Neural progenitor cell (in vitro differentiated cells): ENCODE measurements at regions not wholly inside any gene's neighbourhood (a gene's known extent, or its start where the extent isn't known, plus 50 kb on each side); places are given as distances from the start of the nearest gene placed in this dataset.

Experiments
- DNase-seq: peaks from one replicate; pipeline ENCODE4 v3.0.0-alpha.2; 2016; ENCODE audit warnings: low spot score
- H2AFZ ChIP-seq: fragments of 200-600 bp; sonication (generic); replicated peaks from 2 replicates; pipeline ENCODE4 v1.6.1; 2016; ENCODE audit warnings: antibody characterized with exemption
- H3F3A ChIP-seq: fragments of 200-600 bp; sonication (generic); 2 replicates; pipeline ENCODE4 v1.6.1; 2016; ENCODE audit warnings: antibody characterized with exemption, low read depth
- H3K27ac ChIP-seq: fragments of 200-600 bp; sonication (generic); 2 replicates; pipeline ENCODE4 v1.5.1; 2016; ENCODE audit warnings: mild to moderate bottlenecking
- H3K27me3 ChIP-seq: fragments of 200-600 bp; sonication (generic); 2 replicates; pipeline ENCODE4 v1.6.1; 2016; ENCODE audit warnings: mild to moderate bottlenecking, moderate library complexity
- H3K36me3 ChIP-seq: fragments of 200-600 bp; sonication (generic); 2 replicates; pipeline ENCODE4 v1.5.1; 2016
- H3K4me1 ChIP-seq: fragments of 200-600 bp; sonication (generic); 2 replicates; pipeline ENCODE4 v1.6.1; 2016; ENCODE audit warnings: mixed run types
- H3K4me2 ChIP-seq: fragments of 200-600 bp; sonication (generic); 2 replicates; pipeline ENCODE4 v1.6.1; 2016
- H3K4me3 ChIP-seq: fragments of 200-600 bp; sonication (generic); 2 replicates; pipeline ENCODE4 v1.5.1; 2016
- H3K79me2 ChIP-seq: fragments of 200-600 bp; sonication (generic); 2 replicates; pipeline ENCODE4 v1.6.1; 2016; ENCODE audit warnings: low read depth
- H3K9ac ChIP-seq: fragments of 200-600 bp; sonication (generic); 2 replicates; pipeline ENCODE4 v1.6.1; 2016
- H3K9me3 ChIP-seq: fragments of 200-600 bp; sonication (generic); 2 replicates; pipeline ENCODE4 v1.5.1; 2016; ENCODE audit warnings: low read depth
- H4K20me1 ChIP-seq: fragments of 200-600 bp; sonication (generic); 2 replicates; pipeline ENCODE4 v1.6.1; 2016; ENCODE audit warnings: low read depth
- H3K27ac Mint-ChIP-seq: 3 replicates; pipeline ENCODE4 v1.8.0; 2021; ENCODE audit warnings: mixed read lengths
- H3K27me3 Mint-ChIP-seq: 2 replicates; pipeline ENCODE4 v1.8.0; 2022; ENCODE audit warnings: low read depth, mild to moderate bottlenecking, inconsistent platforms, moderate library complexity, mixed read lengths; ENCODE audit not compliant: insufficient read depth
- H3K36me3 Mint-ChIP-seq: 3 replicates; pipeline ENCODE4 v1.8.0; 2021; ENCODE audit warnings: mixed read lengths
- H3K4me1 Mint-ChIP-seq: 3 replicates; pipeline ENCODE4 v1.8.0; 2021; ENCODE audit warnings: mixed read lengths
- H3K4me3 Mint-ChIP-seq: 3 replicates; pipeline ENCODE4 v1.8.0; 2021; ENCODE audit warnings: mild to moderate bottlenecking, moderate library complexity, mixed read lengths
- H3K9me3 Mint-ChIP-seq: 3 replicates; pipeline ENCODE4 v1.8.0; 2020; ENCODE audit warnings: mixed read lengths
- EZH2 ChIP-seq: fragments of 200-600 bp; sonication (generic); IDR thresholded peaks from 2 replicates; pipeline ENCODE4 v1.6.1; 2017; ENCODE audit warnings: antibody characterized with exemption, mild to moderate bottlenecking, moderate library complexity
- EZH2phosphoT487 ChIP-seq: fragments of 200-600 bp; sonication (generic); IDR thresholded peaks from 2 replicates; pipeline ENCODE4 v1.6.1; 2017; ENCODE audit warnings: antibody characterized with exemption
- TF ChIP-seq, protein P1 (sequence below): fragments of 200-600 bp; sonication (generic); IDR thresholded peaks from 2 replicates; pipeline ENCODE4 v1.5.1; 2017; ENCODE audit warnings: antibody characterized with exemption, mild to moderate bottlenecking

DNA sequence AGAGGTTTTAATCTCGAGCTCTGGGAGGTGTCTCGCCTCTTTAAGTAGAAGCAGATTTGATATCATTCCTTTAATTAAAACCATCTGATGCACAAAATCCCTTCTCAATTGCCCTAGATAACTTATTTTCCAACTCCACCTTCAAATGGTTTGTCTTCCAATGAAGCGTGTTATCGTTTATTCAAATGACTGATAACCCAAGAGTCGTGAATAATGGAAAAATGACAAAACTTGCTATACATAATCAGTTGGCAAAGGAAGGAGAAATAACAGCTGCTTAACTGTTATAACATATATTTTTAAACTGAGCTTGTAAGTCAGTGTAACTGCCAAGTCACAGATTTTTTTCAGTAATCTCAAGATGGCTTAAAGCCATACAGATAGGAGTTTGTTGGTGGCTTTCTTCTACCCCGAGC is 144.6 kb downstream of the QPCT start:
- no peak overlapping the region for H3K4me2 ChIP-seq
- no peak overlapping the region for H3K27ac ChIP-seq
- H3K27me3 ChIP-seq, result no peaks in the 10 kb centered on the region
- H3K4me1 ChIP-seq, result no peaks in the 10 kb centered on the region
- Mint-ChIP-seq H3K36me3 (no peaks in the 10 kb centered on the region), H3K27me3 (peaks cover 3% of the 10 kb centered on the region), H3K27ac (no peak overlapping the region), H3K4me3 (no peak overlapping the region), H3K9me3 (peaks cover 11% of the 10 kb centered on the region), H3K4me1 (no peaks in the 10 kb centered on the region)
- no peaks in the 10 kb centered on the region for H3K36me3 ChIP-seq
- H3K9me3 ChIP-seq, result peaks cover 8% of the 10 kb centered on the region
- TF ChIP-seq EZH2 (no peak), EZH2phosphoT487 (no peak)
- TF ChIP-seq, protein P1, sequence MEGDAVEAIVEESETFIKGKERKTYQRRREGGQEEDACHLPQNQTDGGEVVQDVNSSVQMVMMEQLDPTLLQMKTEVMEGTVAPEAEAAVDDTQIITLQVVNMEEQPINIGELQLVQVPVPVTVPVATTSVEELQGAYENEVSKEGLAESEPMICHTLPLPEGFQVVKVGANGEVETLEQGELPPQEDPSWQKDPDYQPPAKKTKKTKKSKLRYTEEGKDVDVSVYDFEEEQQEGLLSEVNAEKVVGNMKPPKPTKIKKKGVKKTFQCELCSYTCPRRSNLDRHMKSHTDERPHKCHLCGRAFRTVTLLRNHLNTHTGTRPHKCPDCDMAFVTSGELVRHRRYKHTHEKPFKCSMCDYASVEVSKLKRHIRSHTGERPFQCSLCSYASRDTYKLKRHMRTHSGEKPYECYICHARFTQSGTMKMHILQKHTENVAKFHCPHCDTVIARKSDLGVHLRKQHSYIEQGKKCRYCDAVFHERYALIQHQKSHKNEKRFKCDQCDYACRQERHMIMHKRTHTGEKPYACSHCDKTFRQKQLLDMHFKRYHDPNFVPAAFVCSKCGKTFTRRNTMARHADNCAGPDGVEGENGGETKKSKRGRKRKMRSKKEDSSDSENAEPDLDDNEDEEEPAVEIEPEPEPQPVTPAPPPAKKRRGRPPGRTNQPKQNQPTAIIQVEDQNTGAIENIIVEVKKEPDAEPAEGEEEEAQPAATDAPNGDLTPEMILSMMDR, result no peak
- no peak overlapping the region for H3K4me3 ChIP-seq
- no peak for DNase-seq
- no peak overlapping the region for H2AFZ ChIP-seq
- no peaks in the 10 kb centered on the region for H4K20me1 ChIP-seq
- H3K79me2 ChIP-seq, result no peaks in the 10 kb centered on the region
- no peaks in the 10 kb centered on the region for H3F3A ChIP-seq
- H3K9ac ChIP-seq, result no peak overlapping the region

DNA sequence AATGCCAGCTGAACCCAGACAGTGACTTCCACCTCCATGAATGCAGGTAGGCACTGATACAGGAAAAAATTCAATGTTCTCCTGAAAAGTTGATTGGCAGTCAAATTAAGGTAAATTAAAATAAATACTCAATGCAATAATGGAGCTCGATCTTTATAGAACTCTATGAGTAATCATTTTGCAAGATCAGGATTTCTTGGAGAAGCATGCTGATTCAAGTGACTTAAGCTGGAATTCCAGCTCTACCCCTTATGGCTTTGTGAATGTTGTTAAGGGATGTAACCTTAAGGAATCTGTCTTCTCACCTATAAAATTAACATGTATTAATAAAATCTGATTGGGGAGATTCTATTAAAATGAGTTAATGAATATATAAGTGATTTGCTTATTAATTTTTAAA is 145.1 kb downstream of the QPCT start:
- H3K4me3 Mint-ChIP-seq, result no peak overlapping the region
- H3K27me3 Mint-ChIP-seq, result peaks cover 3% of the 10 kb centered on the region
- Histone ChIP-seq H4K20me1 (no peaks in the 10 kb centered on the region), H3K4me1 (no peaks in the 10 kb centered on the region), H3K79me2 (no peaks in the 10 kb centered on the region), H3K4me3 (no peak overlapping the region), H3K9me3 (peaks cover 8% of the 10 kb centered on the region), H3F3A (no peaks in the 10 kb centered on the region), H3K9ac (no peak overlapping the region), H3K27ac (no peak overlapping the region), H3K4me2 (no peak overlapping the region), H3K27me3 (no peaks in the 10 kb centered on the region), H2AFZ (no peak overlapping the region), H3K36me3 (no peaks in the 10 kb centered on the region)
- H3K9me3 Mint-ChIP-seq, result peaks cover 11% of the 10 kb centered on the region
- TF ChIP-seq EZH2phosphoT487 (no peak), EZH2 (no peak)
- TF ChIP-seq, protein P1, result no peak
- no peaks in the 10 kb centered on the region for H3K4me1 Mint-ChIP-seq
- H3K27ac Mint-ChIP-seq, result no peak overlapping the region
- DNase-seq, result no peak
- H3K36me3 Mint-ChIP-seq, result no peaks in the 10 kb centered on the region

- no peaks in the 10 kb centered on the region for H3K36me3 ChIP-seq
- no peak for DNase-seq
- H3K27ac ChIP-seq, result no peak overlapping the region
- H3K9me3 ChIP-seq, result peaks cover 8% of the 10 kb centered on the region
- H3K4me1 Mint-ChIP-seq, result no peaks in the 10 kb centered on the region
- H3K4me3 Mint-ChIP-seq, result no peak overlapping the region
- no peaks in the 10 kb centered on the region for H3K27me3 Mint-ChIP-seq
- H3K9me3 Mint-ChIP-seq, result peaks cover 19% of the 10 kb centered on the region
- no peak overlapping the region for H3K4me3 ChIP-seq
- no peak overlapping the region for H3K9ac ChIP-seq
- H3K79me2 ChIP-seq, result no peaks in the 10 kb centered on the region
- no peaks in the 10 kb centered on the region for H3F3A ChIP-seq
- no peak for TF ChIP-seq EZH2
- H3K36me3 Mint-ChIP-seq, result no peaks in the 10 kb centered on the region
- no peak overlapping the region for H3K27ac Mint-ChIP-seq
- H3K27me3 ChIP-seq, result no peaks in the 10 kb centered on the region
- no peaks in the 10 kb centered on the region for H3K4me1 ChIP-seq
- no peak overlapping the region for H3K4me2 ChIP-seq
- no peak overlapping the region for H2AFZ ChIP-seq
- no peaks in the 10 kb centered on the region for H4K20me1 ChIP-seq
These were observed 149.0 kb downstream of the QPCT start for GRCh38 chr2:37493425-37493824.

GRCh38 chr2:37499113-37499512 is 154.7 kb downstream of the QPCT start:
- no peak overlapping the region for H3K27ac Mint-ChIP-seq
- H3K9me3 Mint-ChIP-seq, result peaks cover 9% of the 10 kb centered on the region
- no peak overlapping the region for H3K4me2 ChIP-seq
- H3K4me3 ChIP-seq, result no peak overlapping the region
- no peaks in the 10 kb centered on the region for H4K20me1 ChIP-seq
- no peaks in the 10 kb centered on the region for H3F3A ChIP-seq
- H3K36me3 ChIP-seq, result no peaks in the 10 kb centered on the region
- no peaks in the 10 kb centered on the region for H3K79me2 ChIP-seq
- H3K4me1 ChIP-seq, result no peaks in the 10 kb centered on the region
- DNase-seq, result no peak
- H3K4me1 Mint-ChIP-seq, result no peaks in the 10 kb centered on the region
- no peaks in the 10 kb centered on the region for H3K36me3 Mint-ChIP-seq
- no peak overlapping the region for H2AFZ ChIP-seq
- no peak for TF ChIP-seq EZH2phosphoT487
- H3K4me3 Mint-ChIP-seq, result no peak overlapping the region
- no peak overlapping the region for H3K9ac ChIP-seq
- H3K27me3 Mint-ChIP-seq, result no peaks in the 10 kb centered on the region
- H3K27me3 ChIP-seq, result no peaks in the 10 kb centered on the region
- H3K9me3 ChIP-seq, result no peaks in the 10 kb centered on the region
- H3K27ac ChIP-seq, result no peak overlapping the region
